ENCODE measurements at regions not wholly inside any gene's neighbourhood (a gene's known extent, or its start where the extent isn't known, plus 50 kb on each side); places are given as distances from the start of the nearest gene placed in this dataset.

DNA sequence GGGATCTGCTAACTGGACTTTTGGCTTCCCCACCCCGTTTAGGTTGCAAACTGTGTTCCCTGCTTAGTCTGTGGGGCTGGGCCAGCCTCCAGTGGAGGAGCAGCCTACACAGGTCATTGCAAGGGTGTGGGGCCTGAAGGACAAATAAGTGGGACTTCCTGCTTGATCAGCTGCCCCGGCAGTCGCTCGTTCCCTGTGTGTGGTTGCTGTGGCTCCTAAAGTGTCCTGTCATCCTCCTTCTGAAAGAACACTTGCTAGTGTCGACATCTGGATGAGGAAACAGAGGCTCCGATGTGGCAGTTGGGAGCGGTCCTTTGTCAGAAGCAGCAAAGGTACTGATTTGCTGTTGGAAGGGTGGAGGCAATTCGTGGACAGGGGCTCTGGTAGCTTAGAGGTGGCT lies 88.9 kb upstream of the TBCA start:
- ChIA-PET POLR2A (no interaction called here), CTCF (interaction anchor here (1.6 kb wide), 1 partner anchor 120 kb away, joined by 3 read pairs; no protein-coding TSS in a partner anchor)
- WGBS (ENCODE audit: low lambda C conversion rate) = 64% methylated on average over 6 of the region's 8 CpGs

More for the DNA sequence above, 88.9 kb upstream of the TBCA start:
- TF ChIP-seq, protein P1, sequence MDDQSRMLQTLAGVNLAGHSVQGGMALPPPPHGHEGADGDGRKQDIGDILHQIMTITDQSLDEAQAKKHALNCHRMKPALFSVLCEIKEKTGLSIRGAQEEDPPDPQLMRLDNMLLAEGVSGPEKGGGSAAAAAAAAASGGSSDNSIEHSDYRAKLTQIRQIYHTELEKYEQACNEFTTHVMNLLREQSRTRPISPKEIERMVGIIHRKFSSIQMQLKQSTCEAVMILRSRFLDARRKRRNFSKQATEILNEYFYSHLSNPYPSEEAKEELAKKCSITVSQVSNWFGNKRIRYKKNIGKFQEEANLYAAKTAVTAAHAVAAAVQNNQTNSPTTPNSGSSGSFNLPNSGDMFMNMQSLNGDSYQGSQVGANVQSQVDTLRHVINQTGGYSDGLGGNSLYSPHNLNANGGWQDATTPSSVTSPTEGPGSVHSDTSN (IDR thresholded peaks at IDR 0.05) = no peak
- TF ChIP-seq CHD2 (IDR thresholded peaks at IDR 0.05; ENCODE audit: low read length, partially characterized antibody) = no peak
- TF ChIP-seq, protein P2, sequence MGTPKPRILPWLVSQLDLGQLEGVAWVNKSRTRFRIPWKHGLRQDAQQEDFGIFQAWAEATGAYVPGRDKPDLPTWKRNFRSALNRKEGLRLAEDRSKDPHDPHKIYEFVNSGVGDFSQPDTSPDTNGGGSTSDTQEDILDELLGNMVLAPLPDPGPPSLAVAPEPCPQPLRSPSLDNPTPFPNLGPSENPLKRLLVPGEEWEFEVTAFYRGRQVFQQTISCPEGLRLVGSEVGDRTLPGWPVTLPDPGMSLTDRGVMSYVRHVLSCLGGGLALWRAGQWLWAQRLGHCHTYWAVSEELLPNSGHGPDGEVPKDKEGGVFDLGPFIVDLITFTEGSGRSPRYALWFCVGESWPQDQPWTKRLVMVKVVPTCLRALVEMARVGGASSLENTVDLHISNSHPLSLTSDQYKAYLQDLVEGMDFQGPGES (IDR thresholded peaks at IDR 0.05; ENCODE audit: low read depth, low read length) = no peak
- no peak for TF ChIP-seq FOXJ3 (CRISPR knock-in tag; IDR thresholded peaks at IDR 0.05)
- no peak for TF ChIP-seq YY1 (IDR thresholded peaks at IDR 0.05; ENCODE audit: low read depth)
- TF ChIP-seq, protein P3, sequence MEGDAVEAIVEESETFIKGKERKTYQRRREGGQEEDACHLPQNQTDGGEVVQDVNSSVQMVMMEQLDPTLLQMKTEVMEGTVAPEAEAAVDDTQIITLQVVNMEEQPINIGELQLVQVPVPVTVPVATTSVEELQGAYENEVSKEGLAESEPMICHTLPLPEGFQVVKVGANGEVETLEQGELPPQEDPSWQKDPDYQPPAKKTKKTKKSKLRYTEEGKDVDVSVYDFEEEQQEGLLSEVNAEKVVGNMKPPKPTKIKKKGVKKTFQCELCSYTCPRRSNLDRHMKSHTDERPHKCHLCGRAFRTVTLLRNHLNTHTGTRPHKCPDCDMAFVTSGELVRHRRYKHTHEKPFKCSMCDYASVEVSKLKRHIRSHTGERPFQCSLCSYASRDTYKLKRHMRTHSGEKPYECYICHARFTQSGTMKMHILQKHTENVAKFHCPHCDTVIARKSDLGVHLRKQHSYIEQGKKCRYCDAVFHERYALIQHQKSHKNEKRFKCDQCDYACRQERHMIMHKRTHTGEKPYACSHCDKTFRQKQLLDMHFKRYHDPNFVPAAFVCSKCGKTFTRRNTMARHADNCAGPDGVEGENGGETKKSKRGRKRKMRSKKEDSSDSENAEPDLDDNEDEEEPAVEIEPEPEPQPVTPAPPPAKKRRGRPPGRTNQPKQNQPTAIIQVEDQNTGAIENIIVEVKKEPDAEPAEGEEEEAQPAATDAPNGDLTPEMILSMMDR (IDR thresholded peaks at IDR 0.05) = no peak
- no peak for TF ChIP-seq MEF2A (IDR thresholded peaks at IDR 0.05; ENCODE audit: borderline replicate concordance, low read depth)
- TF ChIP-seq, protein P4, sequence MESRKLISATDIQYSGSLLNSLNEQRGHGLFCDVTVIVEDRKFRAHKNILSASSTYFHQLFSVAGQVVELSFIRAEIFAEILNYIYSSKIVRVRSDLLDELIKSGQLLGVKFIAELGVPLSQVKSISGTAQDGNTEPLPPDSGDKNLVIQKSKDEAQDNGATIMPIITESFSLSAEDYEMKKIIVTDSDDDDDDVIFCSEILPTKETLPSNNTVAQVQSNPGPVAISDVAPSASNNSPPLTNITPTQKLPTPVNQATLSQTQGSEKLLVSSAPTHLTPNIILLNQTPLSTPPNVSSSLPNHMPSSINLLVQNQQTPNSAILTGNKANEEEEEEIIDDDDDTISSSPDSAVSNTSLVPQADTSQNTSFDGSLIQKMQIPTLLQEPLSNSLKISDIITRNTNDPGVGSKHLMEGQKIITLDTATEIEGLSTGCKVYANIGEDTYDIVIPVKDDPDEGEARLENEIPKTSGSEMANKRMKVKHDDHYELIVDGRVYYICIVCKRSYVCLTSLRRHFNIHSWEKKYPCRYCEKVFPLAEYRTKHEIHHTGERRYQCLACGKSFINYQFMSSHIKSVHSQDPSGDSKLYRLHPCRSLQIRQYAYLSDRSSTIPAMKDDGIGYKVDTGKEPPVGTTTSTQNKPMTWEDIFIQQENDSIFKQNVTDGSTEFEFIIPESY (IDR thresholded peaks at IDR 0.05; ENCODE audit: borderline replicate concordance, low read depth) = no peak
- TF ChIP-seq NRF1 (IDR thresholded peaks at IDR 0.05; ENCODE audit: low read depth, low read length) = no peak
- no peak for TF ChIP-seq FOSL2 (IDR thresholded peaks at IDR 0.05; ENCODE audit: borderline replicate concordance, low read depth)
- TF ChIP-seq POLR2AphosphoS5 (IDR thresholded peaks at IDR 0.05; ENCODE audit: low read depth, low read length) = no peak
- no peak for TF ChIP-seq SMC3 (IDR thresholded peaks at IDR 0.05; ENCODE audit: low read depth, low read length)
- TF ChIP-seq GABPA (IDR thresholded peaks at IDR 0.05; ENCODE audit: low read depth) = no peak
- TF ChIP-seq RFX5 (IDR thresholded peaks at IDR 0.05; ENCODE audit: low read length) = no peak
- no peak for DNase-seq
- H2AFZ ChIP-seq (ENCODE audit: low read depth) = no peak overlapping the region
- no peaks in the 10 kb centered on the region for H3F3A ChIP-seq (replicated peaks; ENCODE audit: insufficient read depth)
- H3K79me2 ChIP-seq (ENCODE audit: insufficient read depth) = no peaks in the 10 kb centered on the region
- no peak overlapping the region for H3K27ac ChIP-seq (ENCODE audit: low read depth in 2 of 2, low read length in 1 of 2)
- no peaks in the 10 kb centered on the region for H3K9me3 ChIP-seq
- H3K36me3 ChIP-seq (replicated peaks in 1 of 2; ENCODE audit: control insufficient read depth in 1 of 2, insufficient read depth in 2 of 2, low read length in 1 of 2) = no peaks in the 10 kb centered on the region
- H3K4me2 ChIP-seq = no peak overlapping the region
- no peak overlapping the region for H3K4me3 ChIP-seq (ENCODE audit: low read depth in 2 of 2, low read length in 1 of 2)
- no peaks in the 10 kb centered on the region for H3K4me1 ChIP-seq (ENCODE audit: control insufficient read depth in 1 of 2, insufficient read depth in 2 of 2, low read depth in 1 of 2, low read length in 1 of 2)
- H3K9me2 ChIP-seq = no peaks in the 10 kb centered on the region
- no peaks in the 10 kb centered on the region for H3K27me3 ChIP-seq (ENCODE audit: insufficient read depth)
- H4K20me1 ChIP-seq (ENCODE audit: insufficient read depth) = no peaks in the 10 kb centered on the region
- no peak overlapping the region for H3K9ac ChIP-seq
